SK-N-SH treated with all-trans-retinoic acid at 6 μM for 48 hours (cell line): ENCODE measurements at regions not wholly inside any gene's neighbourhood (a gene's known extent, or its start where the extent isn't known, plus 50 kb on each side); places are given as distances from the start of the nearest gene placed in this dataset.
"Not testable (repeated sequence)": the region's sequence is repeated elsewhere in the genome, so short reads cannot be mapped to it uniquely, and the experiment has no call there.

Source experiments
- ATAC-seq: fragments of 200-7000 bp; cut with Tn5 transposase; 3 replicates; pipeline ENCODE4 v1.9.1; 2020; ENCODE audit warnings: mild to moderate bottlenecking, moderate library complexity
- BACH2 ChIP-seq: fragments of 250-450 bp; sonication (Bioruptor Pico); IDR thresholded peaks from 2 replicates; pipeline ENCODE4 v1.9.0; 2021; ENCODE audit warnings: mild to moderate bottlenecking, borderline replicate concordance
- CSDC2 ChIP-seq: fragments of 250-450 bp; sonication (Bioruptor Pico); IDR thresholded peaks from 2 replicates; pipeline ENCODE4 v1.5.0; 2020; ENCODE audit warnings: mild to moderate bottlenecking, moderate library complexity
- ESRRG ChIP-seq: fragments of 250-450 bp; sonication (Bioruptor Pico); IDR thresholded peaks from 2 replicates; pipeline ENCODE4 v1.6.1; 2021; ENCODE audit warnings: mild to moderate bottlenecking
- ISL1 ChIP-seq: fragments of 250-450 bp; sonication (Bioruptor Pico); IDR thresholded peaks from 2 replicates; pipeline ENCODE4 v2.1.2; 2022; ENCODE audit warnings: mild to moderate bottlenecking, moderate library complexity
- PPARA ChIP-seq: fragments of 250-450 bp; sonication (Bioruptor Pico); IDR thresholded peaks from 2 replicates; pipeline ENCODE4 v1.5.0; 2020; ENCODE audit warnings: mild to moderate bottlenecking, borderline replicate concordance
- RARB ChIP-seq: fragments of 250-450 bp; sonication (Bioruptor Pico); IDR thresholded peaks from 2 replicates; pipeline ENCODE4 v1.8.0; 2021; ENCODE audit warnings: mild to moderate bottlenecking, moderate library complexity
- TCF4 ChIP-seq: fragments of 250-450 bp; sonication (Bioruptor Pico); IDR thresholded peaks from 2 replicates; pipeline ENCODE4 v1.8.0; 2021; ENCODE audit warnings: mild to moderate bottlenecking, moderate library complexity, borderline replicate concordance
- TOX ChIP-seq: fragments of 250-450 bp; sonication (Bioruptor Pico); IDR thresholded peaks from 2 replicates; pipeline ENCODE4 v1.8.0; 2021; ENCODE audit warnings: mild to moderate bottlenecking, moderate library complexity, borderline replicate concordance
- ZFP3 ChIP-seq: fragments of 250-450 bp; sonication (Bioruptor Pico); IDR thresholded peaks from 2 replicates; pipeline ENCODE4 v1.5.0; 2020; ENCODE audit warnings: mild to moderate bottlenecking, moderate library complexity
- ZFP30 ChIP-seq: fragments of 450-650 bp; formaldehyde crosslinking; IDR thresholded peaks from 2 replicates; pipeline ENCODE4 v1.5.0; 2022; ENCODE audit warnings: mild to moderate bottlenecking, moderate library complexity
- ZNF565 ChIP-seq: fragments of 450-650 bp; formaldehyde crosslinking; conservative IDR thresholded peaks from 2 replicates; pipeline ENCODE4 v1.5.0; 2020; ENCODE audit warnings: low read depth, mild to moderate bottlenecking, moderate library complexity
- ZNF70 ChIP-seq: fragments of 450-650 bp; formaldehyde crosslinking; IDR thresholded peaks from 2 replicates; pipeline ENCODE4 v1.5.0; 2020; ENCODE audit warnings: mild to moderate bottlenecking, moderate library complexity
- ZNF8 ChIP-seq: fragments of 450-650 bp; formaldehyde crosslinking; IDR thresholded peaks from 2 replicates; pipeline ENCODE4 v1.5.0; 2020; ENCODE audit warnings: mild to moderate bottlenecking, moderate library complexity
- TF ChIP-seq, protein P1 (sequence below): fragments of 250-450 bp; sonication (Bioruptor Pico); IDR thresholded peaks from 2 replicates; pipeline ENCODE4 v1.5.1; 2021; ENCODE audit warnings: mild to moderate bottlenecking, moderate library complexity
- TF ChIP-seq, protein P2 (sequence below): fragments of 250-450 bp; sonication (Bioruptor Pico); IDR thresholded peaks from 2 replicates; pipeline ENCODE4 v1.8.0; 2021; ENCODE audit warnings: low read depth, mild to moderate bottlenecking, moderate library complexity, borderline replicate concordance
- TF ChIP-seq, protein P3 (sequence below): fragments of 250-450 bp; sonication (Bioruptor Pico); IDR thresholded peaks from 2 replicates; pipeline ENCODE4 v1.8.0; 2020; ENCODE audit warnings: mild to moderate bottlenecking, moderate library complexity, borderline replicate concordance
- TF ChIP-seq, protein P4 (sequence below): fragments of 250-450 bp; sonication (Bioruptor Pico); IDR thresholded peaks from 2 replicates; pipeline ENCODE4 v1.5.1; 2020; ENCODE audit warnings: low read depth, mild to moderate bottlenecking, moderate library complexity

DNA sequence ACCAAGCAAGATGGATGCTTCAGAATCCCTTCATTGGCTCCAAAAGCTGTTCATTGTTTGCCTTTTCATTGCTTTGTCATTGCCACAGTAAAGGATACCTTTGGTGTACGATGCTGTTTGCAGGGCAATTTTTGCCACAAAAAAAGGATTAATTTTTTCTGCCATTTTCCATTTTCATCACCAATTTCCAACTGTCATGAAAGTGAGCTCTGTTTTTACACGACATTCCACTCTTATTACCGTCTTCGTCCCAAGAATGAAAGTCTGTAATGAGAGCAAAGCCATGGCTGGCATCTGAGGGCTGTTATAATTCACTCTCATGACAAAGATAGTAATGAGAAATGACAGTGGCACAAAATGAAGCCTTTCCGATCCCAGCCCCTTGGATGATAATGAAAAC is 272.7 kb upstream of the DCN start:
- TF ChIP-seq, protein P1, sequence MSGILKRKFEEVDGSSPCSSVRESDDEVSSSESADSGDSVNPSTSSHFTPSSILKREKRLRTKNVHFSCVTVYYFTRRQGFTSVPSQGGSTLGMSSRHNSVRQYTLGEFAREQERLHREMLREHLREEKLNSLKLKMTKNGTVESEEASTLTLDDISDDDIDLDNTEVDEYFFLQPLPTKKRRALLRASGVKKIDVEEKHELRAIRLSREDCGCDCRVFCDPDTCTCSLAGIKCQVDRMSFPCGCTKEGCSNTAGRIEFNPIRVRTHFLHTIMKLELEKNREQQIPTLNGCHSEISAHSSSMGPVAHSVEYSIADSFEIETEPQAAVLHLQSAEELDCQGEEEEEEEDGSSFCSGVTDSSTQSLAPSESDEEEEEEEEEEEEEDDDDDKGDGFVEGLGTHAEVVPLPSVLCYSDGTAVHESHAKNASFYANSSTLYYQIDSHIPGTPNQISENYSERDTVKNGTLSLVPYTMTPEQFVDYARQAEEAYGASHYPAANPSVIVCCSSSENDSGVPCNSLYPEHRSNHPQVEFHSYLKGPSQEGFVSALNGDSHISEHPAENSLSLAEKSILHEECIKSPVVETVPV, result no peak
- TF ChIP-seq ZNF8 (CRISPR knock-in tag), result no peak
- TF ChIP-seq, protein P2, sequence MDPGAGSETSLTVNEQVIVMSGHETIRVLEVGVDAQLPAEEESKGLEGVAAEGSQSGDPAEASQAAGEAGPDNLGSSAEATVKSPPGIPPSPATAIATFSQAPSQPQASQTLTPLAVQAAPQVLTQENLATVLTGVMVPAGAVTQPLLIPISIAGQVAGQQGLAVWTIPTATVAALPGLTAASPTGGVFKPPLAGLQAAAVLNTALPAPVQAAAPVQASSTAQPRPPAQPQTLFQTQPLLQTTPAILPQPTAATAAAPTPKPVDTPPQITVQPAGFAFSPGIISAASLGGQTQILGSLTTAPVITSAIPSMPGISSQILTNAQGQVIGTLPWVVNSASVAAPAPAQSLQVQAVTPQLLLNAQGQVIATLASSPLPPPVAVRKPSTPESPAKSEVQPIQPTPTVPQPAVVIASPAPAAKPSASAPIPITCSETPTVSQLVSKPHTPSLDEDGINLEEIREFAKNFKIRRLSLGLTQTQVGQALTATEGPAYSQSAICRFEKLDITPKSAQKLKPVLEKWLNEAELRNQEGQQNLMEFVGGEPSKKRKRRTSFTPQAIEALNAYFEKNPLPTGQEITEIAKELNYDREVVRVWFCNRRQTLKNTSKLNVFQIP, result no peak
- no peak for TF ChIP-seq CSDC2 (CRISPR knock-in tag)
- TF ChIP-seq TCF4, result no peak
- TF ChIP-seq ZNF70, result no peak
- ATAC-seq, result no peak

DNA sequence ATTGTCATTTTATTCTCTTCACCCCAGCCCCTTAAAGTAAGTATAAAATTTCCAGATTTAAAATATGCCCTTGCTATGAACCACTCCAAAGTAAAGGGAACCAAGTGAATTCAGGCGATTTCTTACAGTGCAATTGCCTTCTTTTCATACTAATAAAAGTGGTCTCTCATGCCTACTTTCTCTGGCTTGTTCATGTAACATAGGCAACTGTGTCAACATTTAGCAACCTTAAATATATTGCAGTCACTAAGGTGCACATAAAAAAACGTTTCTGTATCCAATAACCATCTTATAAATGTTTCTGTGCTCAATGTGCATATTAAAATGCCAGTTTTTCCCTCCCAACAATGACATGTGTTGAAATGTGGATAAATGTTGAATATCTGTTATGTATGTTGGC is 271.6 kb upstream of the DCN start:
- TF ChIP-seq ZNF70 (no peak), RARB (no peak), TCF4 (no peak), ZNF8 (CRISPR knock-in tag) (no peak), BACH2 (CRISPR knock-in tag) (no peak), TOX (CRISPR knock-in tag) (no peak), ZNF565 (CRISPR knock-in tag) (no peak), ESRRG (CRISPR knock-in tag) (no peak)
- TF ChIP-seq, protein P3, sequence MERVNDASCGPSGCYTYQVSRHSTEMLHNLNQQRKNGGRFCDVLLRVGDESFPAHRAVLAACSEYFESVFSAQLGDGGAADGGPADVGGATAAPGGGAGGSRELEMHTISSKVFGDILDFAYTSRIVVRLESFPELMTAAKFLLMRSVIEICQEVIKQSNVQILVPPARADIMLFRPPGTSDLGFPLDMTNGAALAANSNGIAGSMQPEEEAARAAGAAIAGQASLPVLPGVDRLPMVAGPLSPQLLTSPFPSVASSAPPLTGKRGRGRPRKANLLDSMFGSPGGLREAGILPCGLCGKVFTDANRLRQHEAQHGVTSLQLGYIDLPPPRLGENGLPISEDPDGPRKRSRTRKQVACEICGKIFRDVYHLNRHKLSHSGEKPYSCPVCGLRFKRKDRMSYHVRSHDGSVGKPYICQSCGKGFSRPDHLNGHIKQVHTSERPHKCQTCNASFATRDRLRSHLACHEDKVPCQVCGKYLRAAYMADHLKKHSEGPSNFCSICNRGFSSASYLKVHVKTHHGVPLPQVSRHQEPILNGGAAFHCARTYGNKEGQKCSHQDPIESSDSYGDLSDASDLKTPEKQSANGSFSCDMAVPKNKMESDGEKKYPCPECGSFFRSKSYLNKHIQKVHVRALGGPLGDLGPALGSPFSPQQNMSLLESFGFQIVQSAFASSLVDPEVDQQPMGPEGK, result no peak
- TF ChIP-seq, protein P2, result no peak
- TF ChIP-seq, protein P4, sequence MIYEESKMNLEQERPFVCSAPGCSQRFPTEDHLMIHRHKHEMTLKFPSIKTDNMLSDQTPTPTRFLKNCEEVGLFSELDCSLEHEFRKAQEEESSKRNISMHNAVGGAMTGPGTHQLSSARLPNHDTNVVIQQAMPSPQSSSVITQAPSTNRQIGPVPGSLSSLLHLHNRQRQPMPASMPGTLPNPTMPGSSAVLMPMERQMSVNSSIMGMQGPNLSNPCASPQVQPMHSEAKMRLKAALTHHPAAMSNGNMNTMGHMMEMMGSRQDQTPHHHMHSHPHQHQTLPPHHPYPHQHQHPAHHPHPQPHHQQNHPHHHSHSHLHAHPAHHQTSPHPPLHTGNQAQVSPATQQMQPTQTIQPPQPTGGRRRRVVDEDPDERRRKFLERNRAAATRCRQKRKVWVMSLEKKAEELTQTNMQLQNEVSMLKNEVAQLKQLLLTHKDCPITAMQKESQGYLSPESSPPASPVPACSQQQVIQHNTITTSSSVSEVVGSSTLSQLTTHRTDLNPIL (CRISPR knock-in tag), result no peak
- ATAC-seq, result no peak

DNA sequence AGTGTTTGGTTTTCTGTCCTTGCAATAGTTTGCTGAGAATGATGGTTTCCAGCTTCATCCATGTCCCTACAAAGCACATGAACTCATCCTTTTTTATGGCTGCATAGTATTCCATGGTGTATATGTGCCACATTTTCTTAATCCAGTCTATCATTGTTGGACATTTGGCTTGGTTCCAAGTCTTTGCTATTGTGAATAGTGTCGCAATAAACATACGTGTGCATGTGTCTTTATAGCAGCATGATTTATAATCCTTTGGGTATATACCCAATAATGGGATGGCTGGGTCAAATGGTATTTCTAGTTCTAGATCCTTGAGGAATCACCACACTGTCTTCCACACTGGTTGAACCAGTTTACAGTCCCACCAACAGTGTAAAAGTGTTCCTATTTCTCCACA is 269.8 kb upstream of the DCN start:
- ATAC-seq, result not testable (repeated sequence)

DNA sequence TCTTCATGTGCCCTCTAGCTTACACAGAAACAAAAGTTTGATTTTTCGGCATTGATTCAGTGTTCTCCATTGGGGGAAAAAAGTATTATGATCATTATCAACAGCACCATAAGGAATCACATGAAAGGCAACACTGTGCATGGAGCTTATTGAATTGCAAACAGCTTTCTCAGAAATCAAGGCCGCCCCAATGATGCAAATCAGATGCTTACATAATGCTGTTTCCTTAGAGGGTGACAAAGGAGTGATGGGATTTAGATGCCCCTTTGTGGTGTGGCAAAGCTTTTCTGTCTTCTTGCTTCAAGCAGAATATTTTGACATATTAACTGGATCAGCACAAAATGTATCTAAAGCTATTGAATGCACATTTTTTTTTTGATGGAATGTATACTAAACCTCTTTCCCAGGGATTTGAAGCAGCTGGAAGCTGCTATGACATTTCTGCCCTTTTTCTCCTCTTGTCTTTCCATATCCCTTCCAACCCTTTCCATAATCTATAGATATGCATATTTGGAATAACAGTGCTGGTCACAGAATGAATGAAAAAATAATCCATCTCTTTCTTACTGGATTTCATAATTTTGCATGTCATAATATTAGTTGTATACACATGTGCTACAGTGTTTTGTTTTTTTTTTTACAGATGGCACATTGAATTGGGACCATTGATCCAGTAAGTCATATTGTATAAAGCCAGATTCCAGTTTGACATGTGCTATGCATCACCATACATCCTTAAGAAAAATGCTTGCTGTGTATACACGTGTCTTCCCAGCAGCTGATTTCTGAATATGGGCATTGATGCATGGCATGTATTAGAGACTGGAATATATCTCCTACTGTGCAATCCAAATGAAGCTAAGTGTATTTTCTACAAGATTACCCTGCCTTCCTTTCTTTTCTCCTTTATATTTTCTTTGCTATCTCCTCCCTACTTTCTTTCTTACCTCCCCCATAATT is 259.7 kb upstream of the DCN start:
- TF ChIP-seq TCF4 (no peak), ZFP30 (CRISPR knock-in tag) (no peak), ISL1 (CRISPR knock-in tag) (no peak), PPARA (no peak), ZFP3 (CRISPR knock-in tag) (no peak)
- TF ChIP-seq, protein P1, result no peak
- no peak for ATAC-seq
